ENCODE measurements at regions not wholly inside any gene's neighbourhood (a gene's known extent, or its start where the extent isn't known, plus 50 kb on each side); places are given as distances from the start of the nearest gene placed in this dataset.
A peak's percentile ranks its signal among the peaks of the same experiment; 100 is the strongest.

- Histone ChIP-seq H3K4me1 (ENCODE audit: insufficient read depth, low read length) (no peaks in the 10 kb centered on the region), H3K27me3 (ENCODE audit: insufficient read depth, low read length, poor library complexity, severe bottlenecking) (no peaks in the 10 kb centered on the region)
- no peak overlapping the region for H3K4me3 Mint-ChIP-seq
Measured at GRCh38 chr20:60108397-60108796, 150.2 kb downstream of the CDH26 start.

DNA sequence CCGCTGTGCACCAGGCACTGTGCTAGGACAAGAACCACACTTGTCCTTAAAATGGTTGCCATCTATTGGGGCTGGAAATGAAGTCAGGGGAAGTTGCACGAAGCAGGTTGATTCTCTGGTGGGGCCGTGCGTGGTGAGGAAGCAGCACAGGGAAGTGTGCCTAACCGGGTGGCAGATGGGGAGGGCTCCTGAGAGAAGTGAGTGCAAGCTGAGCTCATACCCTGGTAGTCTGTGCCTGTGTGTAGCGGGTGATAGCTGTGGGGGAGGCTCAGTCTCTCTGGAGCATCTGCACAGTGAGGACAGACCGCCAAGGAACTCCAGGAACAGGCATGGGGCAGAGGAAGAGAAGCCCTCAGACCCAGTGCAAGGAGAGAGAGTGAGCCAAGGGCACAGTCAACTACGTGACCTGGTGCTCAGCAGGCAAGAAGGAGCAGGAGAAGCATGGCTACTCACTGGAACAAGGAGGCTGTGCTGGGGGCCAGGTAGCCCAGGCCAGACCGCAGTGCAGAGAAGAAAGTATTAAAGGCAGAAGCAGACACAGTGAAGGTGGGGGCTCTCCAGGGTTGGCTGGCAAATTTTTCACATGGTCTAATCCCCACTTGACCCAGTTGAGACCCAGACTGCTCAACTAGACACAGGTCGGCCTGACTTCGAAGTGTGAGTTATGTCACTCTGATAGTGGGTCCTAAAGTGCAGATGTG, 155.0 kb downstream of the CDH26 start:
- H3K27me3 Mint-ChIP-seq = peaks cover 9 to 10% of the 10 kb centered on the region in 2 donors
- H3K36me3 ChIP-seq (ENCODE audit: insufficient read depth, low read length) = no peaks in the 10 kb centered on the region
- H3K27ac ChIP-seq (ENCODE audit: low read depth, low read length) = no peak overlapping the region

More at GRCh38 chr20:60108397-60108796, 150.2 kb downstream of the CDH26 start:
- Histone ChIP-seq H3K9me3 (ENCODE audit: low read length) (no peaks in the 10 kb centered on the region), H3K27ac (ENCODE audit: low read depth, low read length) (no peak overlapping the region), H3K36me3 (ENCODE audit: insufficient read depth, low read length) (no peaks in the 10 kb centered on the region), H3K4me3 (ENCODE audit: low read length) (no peak overlapping the region)
- DNase-seq = no peak
- Mint-ChIP-seq H3K27ac (peak overlapping the region in 1 of 8 donors; percentile 2), H3K4me1 (no peaks in the 10 kb centered on the region), H3K36me3 (no peaks in the 10 kb centered on the region), H3K9me3 (no peaks in the 10 kb centered on the region), H3K27me3 (peaks cover 4 to 8% of the 10 kb centered on the region in 2 donors)
- ChIA-PET CTCF (interaction anchor here (1.4 kb wide), 1 partner anchor 13 kb away, joined by 4 read pairs; no protein-coding TSS in a partner anchor), POLR2A (no interaction called here)

DNA sequence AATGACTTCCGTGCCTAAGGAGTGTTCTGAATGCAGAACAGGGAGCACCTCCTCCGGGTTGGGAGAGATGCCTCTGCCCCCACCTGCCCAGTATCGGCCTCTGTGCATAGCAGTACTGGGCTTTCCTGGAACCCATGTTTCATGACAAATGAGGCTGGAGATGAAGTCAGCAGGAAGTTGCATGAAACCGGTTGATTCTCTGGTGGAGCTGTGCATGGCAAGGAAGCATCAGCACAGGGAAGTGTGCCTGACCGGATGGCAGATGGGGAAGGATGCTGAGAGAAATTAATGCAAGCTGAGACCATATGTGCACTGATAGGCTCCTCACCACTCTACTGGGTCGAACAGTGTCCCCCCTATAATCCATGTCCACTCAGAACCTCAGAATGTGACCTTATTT, 155.5 kb downstream of the CDH26 start:
- H3K36me3 ChIP-seq (ENCODE audit: insufficient read depth, low read length) = no peaks in the 10 kb centered on the region
- ChIA-PET CTCF (no interaction called here), POLR2A (no interaction called here)
- H3K27me3 ChIP-seq (ENCODE audit: insufficient read depth, low read length, poor library complexity, severe bottlenecking) = no peaks in the 10 kb centered on the region
- H3K9me3 Mint-ChIP-seq = no peaks in the 10 kb centered on the region
- no peaks in the 10 kb centered on the region for H3K4me1 ChIP-seq (ENCODE audit: insufficient read depth, low read length)
- peaks cover 9 to 10% of the 10 kb centered on the region in 2 donors for H3K27me3 Mint-ChIP-seq
- H3K9me3 ChIP-seq (ENCODE audit: low read length) = no peaks in the 10 kb centered on the region
- H3K27ac Mint-ChIP-seq = no peak overlapping the region
- H3K36me3 Mint-ChIP-seq = no peaks in the 10 kb centered on the region
- H3K4me3 ChIP-seq (ENCODE audit: low read length) = no peak overlapping the region
- DNase-seq = no peak
- H3K27ac ChIP-seq (ENCODE audit: low read depth, low read length) = no peak overlapping the region
- H3K4me3 Mint-ChIP-seq = no peak overlapping the region
- H3K4me1 Mint-ChIP-seq = peaks cover 0 to 7% (median 3%) of the 10 kb centered on the region in 3 donors

More for the DNA sequence above, 155.0 kb downstream of the CDH26 start:
- Mint-ChIP-seq H3K4me1 (peaks cover 0 to 7% (median 3%) of the 10 kb centered on the region in 3 donors), H3K9me3 (no peaks in the 10 kb centered on the region), H3K4me3 (no peak overlapping the region), H3K27ac (no peak overlapping the region), H3K36me3 (no peaks in the 10 kb centered on the region)
- ChIA-PET CTCF (no interaction called here), POLR2A (no interaction called here)
- no peak for DNase-seq
- Histone ChIP-seq H3K27me3 (ENCODE audit: insufficient read depth, low read length, poor library complexity, severe bottlenecking) (no peaks in the 10 kb centered on the region), H3K4me3 (ENCODE audit: low read length) (no peak overlapping the region), H3K9me3 (ENCODE audit: low read length) (no peaks in the 10 kb centered on the region), H3K4me1 (ENCODE audit: insufficient read depth, low read length) (no peaks in the 10 kb centered on the region)

- Mint-ChIP-seq H3K27me3 (peaks cover 10 to 12% of the 10 kb centered on the region in 2 donors), H3K9me3 (no peaks in the 10 kb centered on the region), H3K4me3 (no peak overlapping the region), H3K4me1 (peaks cover 0 to 7% (median 3%) of the 10 kb centered on the region in 3 donors), H3K27ac (no peak overlapping the region), H3K36me3 (no peaks in the 10 kb centered on the region)
- POLR2A ChIA-PET = no interaction called here
- H3K4me3 ChIP-seq (ENCODE audit: low read length) = no peak overlapping the region
- H3K9me3 ChIP-seq (ENCODE audit: low read length) = no peaks in the 10 kb centered on the region
- CTCF ChIA-PET = no interaction called here
- no peaks in the 10 kb centered on the region for H3K4me1 ChIP-seq (ENCODE audit: insufficient read depth, low read length)
- H3K36me3 ChIP-seq (ENCODE audit: insufficient read depth, low read length) = no peaks in the 10 kb centered on the region
- no peaks in the 10 kb centered on the region for H3K27me3 ChIP-seq (ENCODE audit: insufficient read depth, low read length, poor library complexity, severe bottlenecking)
- H3K27ac ChIP-seq (ENCODE audit: low read depth, low read length) = no peak overlapping the region
- DNase-seq = no peak
Measured at GRCh38 chr20:60115451-60115850, 157.2 kb downstream of the CDH26 start.

- H3K9me3 ChIP-seq (ENCODE audit: low read length) = no peaks in the 10 kb centered on the region
- Mint-ChIP-seq H3K27me3 (peaks cover 10 to 11% of the 10 kb centered on the region in 2 donors), H3K4me1 (peaks cover 0 to 7% (median 3%) of the 10 kb centered on the region in 3 donors), H3K36me3 (no peaks in the 10 kb centered on the region), H3K4me3 (no peak overlapping the region), H3K27ac (no peak overlapping the region), H3K9me3 (no peaks in the 10 kb centered on the region)
- H3K4me3 ChIP-seq (ENCODE audit: low read length) = no peak overlapping the region
- no peak for DNase-seq
- no peaks in the 10 kb centered on the region for H3K36me3 ChIP-seq (ENCODE audit: insufficient read depth, low read length)
- ChIA-PET POLR2A (no interaction called here), CTCF (no interaction called here)
- no peaks in the 10 kb centered on the region for H3K27me3 ChIP-seq (ENCODE audit: insufficient read depth, low read length, poor library complexity, severe bottlenecking)
- no peaks in the 10 kb centered on the region for H3K4me1 ChIP-seq (ENCODE audit: insufficient read depth, low read length)
- H3K27ac ChIP-seq (ENCODE audit: low read depth, low read length) = no peak overlapping the region
Measured at GRCh38 chr20:60116128-60116909, 158.1 kb downstream of the CDH26 start.

GRCh38 chr20:60117065-60117464, 158.8 kb downstream of the CDH26 start:
- no peak overlapping the region for H3K27ac Mint-ChIP-seq

GRCh38 chr20:60121903-60122302, 163.7 kb downstream of the CDH26 start:
- Mint-ChIP-seq H3K36me3 (no peaks in the 10 kb centered on the region), H3K4me3 (no peak overlapping the region), H3K27ac (no peak overlapping the region), H3K27me3 (peaks cover 5 to 16% of the 10 kb centered on the region in 2 donors), H3K4me1 (peaks cover 0 to 6% (median 5%) of the 10 kb centered on the region in 3 donors), H3K9me3 (no peaks in the 10 kb centered on the region)
- no peak overlapping the region for H3K27ac ChIP-seq (ENCODE audit: low read depth, low read length)
- ChIA-PET CTCF (interaction anchor here (1.4 kb wide), 1 partner anchor 14 kb away, joined by 4 read pairs; no protein-coding TSS in a partner anchor), POLR2A (no interaction called here)
- no peaks in the 10 kb centered on the region for H3K27me3 ChIP-seq (ENCODE audit: insufficient read depth, low read length, poor library complexity, severe bottlenecking)
- no peaks in the 10 kb centered on the region for H3K9me3 ChIP-seq (ENCODE audit: low read length)
- no peak for DNase-seq
- H3K36me3 ChIP-seq (ENCODE audit: insufficient read depth, low read length) = no peaks in the 10 kb centered on the region
- no peak overlapping the region for H3K4me3 ChIP-seq (ENCODE audit: low read length)
- no peaks in the 10 kb centered on the region for H3K4me1 ChIP-seq (ENCODE audit: insufficient read depth, low read length)

More at GRCh38 chr20:60117065-60117464, 158.8 kb downstream of the CDH26 start:
- Histone ChIP-seq H3K4me3 (ENCODE audit: low read length) (no peak overlapping the region), H3K4me1 (ENCODE audit: insufficient read depth, low read length) (no peaks in the 10 kb centered on the region), H3K27me3 (ENCODE audit: insufficient read depth, low read length, poor library complexity, severe bottlenecking) (no peaks in the 10 kb centered on the region), H3K36me3 (ENCODE audit: insufficient read depth, low read length) (no peaks in the 10 kb centered on the region), H3K27ac (ENCODE audit: low read depth, low read length) (no peak overlapping the region), H3K9me3 (ENCODE audit: low read length) (no peaks in the 10 kb centered on the region)
- Mint-ChIP-seq H3K27me3 (peaks cover 10 to 11% of the 10 kb centered on the region in 2 donors), H3K36me3 (no peaks in the 10 kb centered on the region), H3K4me1 (peaks cover 0 to 7% (median 3%) of the 10 kb centered on the region in 3 donors), H3K4me3 (no peak overlapping the region), H3K9me3 (no peaks in the 10 kb centered on the region)
- CTCF ChIA-PET = interaction anchor here (2.4 kb wide), 1 partner anchor 21 kb away, joined by 8 read pairs; no protein-coding TSS in a partner anchor
- no peak for DNase-seq
- POLR2A ChIA-PET = no interaction called here

GRCh38 chr20:60122671-60123070, 164.4 kb downstream of the CDH26 start:
- Histone ChIP-seq H3K4me3 (ENCODE audit: low read length) (no peak overlapping the region), H3K4me1 (ENCODE audit: insufficient read depth, low read length) (no peaks in the 10 kb centered on the region), H3K27ac (ENCODE audit: low read depth, low read length) (no peak overlapping the region), H3K27me3 (ENCODE audit: insufficient read depth, low read length, poor library complexity, severe bottlenecking) (no peaks in the 10 kb centered on the region), H3K36me3 (ENCODE audit: insufficient read depth, low read length) (no peaks in the 10 kb centered on the region), H3K9me3 (ENCODE audit: low read length) (no peaks in the 10 kb centered on the region)
- ChIA-PET CTCF (no interaction called here), POLR2A (no interaction called here)
- no peak for DNase-seq
- Mint-ChIP-seq H3K27ac (no peak overlapping the region), H3K4me3 (no peak overlapping the region), H3K36me3 (no peaks in the 10 kb centered on the region), H3K9me3 (no peaks in the 10 kb centered on the region), H3K4me1 (peaks cover 0 to 3% (median 0%) of the 10 kb centered on the region in 3 donors), H3K27me3 (peaks cover 6 to 15% of the 10 kb centered on the region in 2 donors)
